Liver (tissue), 3 donors: ENCODE measurements at regions not wholly inside any gene's neighbourhood (a gene's known extent, or its start where the extent isn't known, plus 50 kb on each side); places are given as distances from the start of the nearest gene placed in this dataset.

Source experiments
- CTCF ChIP-seq: fragments of 150-350 bp; IDR thresholded peaks from 2 replicates; pipeline ENCODE4 v1.5.1; 2017; ENCODE audit warnings: improper control_type of control experiment, low read depth, low read length; ENCODE audit not compliant: missing input control
- MAX ChIP-seq: IDR thresholded peaks from 2 replicates; pipeline ENCODE4 v1.6.1; 2016; ENCODE audit warnings: antibody characterized with exemption
- REST ChIP-seq: IDR thresholded peaks from 2 replicates; pipeline ENCODE4 v1.6.1; 2016; ENCODE audit warnings: antibody characterized with exemption, mild to moderate bottlenecking
- SP1 ChIP-seq: IDR thresholded peaks from 2 replicates; pipeline ENCODE4 v1.6.1; 2018; ENCODE audit warnings: antibody characterized with exemption, mild to moderate bottlenecking
- donor health status: healthy.
- donor health status: healthy.

GRCh38 chr2:145028101-145028920 lies 508.4 kb upstream of the ZEB2 start:
- TF ChIP-seq REST: no peak
- no peak for TF ChIP-seq CTCF
- TF ChIP-seq MAX: no peak
- no peak for TF ChIP-seq SP1
